KOPT-K1 (cell line): ENCODE measurements at regions not wholly inside any gene's neighbourhood (a gene's known extent, or its start where the extent isn't known, plus 50 kb on each side); places are given as distances from the start of the nearest gene placed in this dataset.

ENCODE experiments used
- H3K27ac ChIP-seq: fragments of 200-600 bp; sonication (generic); 2 replicates; pipeline ENCODE4 v1.5.1; 2016; ENCODE audit warnings: antibody characterized with exemption, mild to moderate bottlenecking, low read depth, low read length; ENCODE audit not compliant: poor library complexity, severe bottlenecking
- H3K36me3 ChIP-seq: fragments of 200-600 bp; sonication (generic); 2 replicates; pipeline ENCODE4 v1.5.1; 2017; ENCODE audit warnings: antibody characterized with exemption, mild to moderate bottlenecking, low read length, moderate library complexity; ENCODE audit not compliant: insufficient read depth
- H3K9me3 ChIP-seq: fragments of 200-600 bp; sonication (generic); 2 replicates; pipeline ENCODE4 v1.5.1; 2017; ENCODE audit warnings: antibody characterized with exemption, low read length, mild to moderate bottlenecking; ENCODE audit not compliant: insufficient read depth, poor library complexity, severe bottlenecking

- Histone ChIP-seq H3K27ac (no peak overlapping the region), H3K9me3 (no peaks in the 10 kb centered on the region), H3K36me3 (no peaks in the 10 kb centered on the region)
Measured at GRCh38 chr1:234924450-234925355, 203.9 kb downstream of the TOMM20 start.

GRCh38 chr1:234923626-234924025 is 205.0 kb downstream of the TOMM20 start:
- no peak overlapping the region for H3K27ac ChIP-seq
- no peaks in the 10 kb centered on the region for H3K9me3 ChIP-seq
- no peaks in the 10 kb centered on the region for H3K36me3 ChIP-seq

- no peaks in the 10 kb centered on the region for H3K9me3 ChIP-seq
- no peaks in the 10 kb centered on the region for H3K36me3 ChIP-seq
- H3K27ac ChIP-seq, result no peak overlapping the region
Measured at GRCh38 chr1:234922987-234923386, 205.7 kb downstream of the TOMM20 start.

- no peaks in the 10 kb centered on the region for H3K9me3 ChIP-seq
- no peak overlapping the region for H3K27ac ChIP-seq
- H3K36me3 ChIP-seq, result no peaks in the 10 kb centered on the region
Measured at GRCh38 chr1:234921266-234922062, 207.2 kb downstream of the TOMM20 start.

GRCh38 chr1:234920843-234921140 is 207.8 kb downstream of the TOMM20 start:
- no peak overlapping the region for H3K27ac ChIP-seq
- H3K9me3 ChIP-seq, result no peaks in the 10 kb centered on the region
- no peaks in the 10 kb centered on the region for H3K36me3 ChIP-seq

GRCh38 chr1:234920136-234920842 is 208.3 kb downstream of the TOMM20 start:
- H3K27ac ChIP-seq, result no peak overlapping the region
- H3K9me3 ChIP-seq, result no peaks in the 10 kb centered on the region
- no peaks in the 10 kb centered on the region for H3K36me3 ChIP-seq

GRCh38 chr1:234918961-234919761 is 209.5 kb downstream of the TOMM20 start:
- Histone ChIP-seq H3K36me3 (no peaks in the 10 kb centered on the region), H3K9me3 (no peaks in the 10 kb centered on the region), H3K27ac (no peak overlapping the region)

GRCh38 chr1:234918181-234918841 is 210.3 kb downstream of the TOMM20 start:
- no peaks in the 10 kb centered on the region for H3K36me3 ChIP-seq
- no peak overlapping the region for H3K27ac ChIP-seq
- H3K9me3 ChIP-seq, result no peaks in the 10 kb centered on the region

- no peaks in the 10 kb centered on the region for H3K9me3 ChIP-seq
- H3K36me3 ChIP-seq, result no peaks in the 10 kb centered on the region
- H3K27ac ChIP-seq, result no peak overlapping the region
Measured at GRCh38 chr1:234917495-234918180, 211.0 kb downstream of the TOMM20 start.

- H3K36me3 ChIP-seq, result no peaks in the 10 kb centered on the region
- H3K9me3 ChIP-seq, result no peaks in the 10 kb centered on the region
- H3K27ac ChIP-seq, result no peak overlapping the region
Measured at GRCh38 chr1:234916840-234917239, 211.8 kb downstream of the TOMM20 start.

- Histone ChIP-seq H3K27ac (no peak overlapping the region), H3K36me3 (no peaks in the 10 kb centered on the region)
Measured at GRCh38 chr1:234915924-234916675, 212.5 kb downstream of the TOMM20 start.

GRCh38 chr1:234914606-234915290 is 213.9 kb downstream of the TOMM20 start:
- H3K9me3 ChIP-seq, result no peaks in the 10 kb centered on the region
- H3K27ac ChIP-seq, result no peak overlapping the region

More at GRCh38 chr1:234915924-234916675, 212.5 kb downstream of the TOMM20 start:
- H3K9me3 ChIP-seq, result no peaks in the 10 kb centered on the region

GRCh38 chr1:234913771-234914170 is 214.9 kb downstream of the TOMM20 start:
- no peaks in the 10 kb centered on the region for H3K9me3 ChIP-seq
- no peak overlapping the region for H3K27ac ChIP-seq
- no peaks in the 10 kb centered on the region for H3K36me3 ChIP-seq

More at GRCh38 chr1:234914606-234915290, 213.9 kb downstream of the TOMM20 start:
- H3K36me3 ChIP-seq, result no peaks in the 10 kb centered on the region
